Transverse colon (tissue), 4 donors: ENCODE measurements at regions not wholly inside any gene's neighbourhood (a gene's known extent, or its start where the extent isn't known, plus 50 kb on each side); places are given as distances from the start of the nearest gene placed in this dataset.

Experiments
- CTCF ChIP-seq, 5 experiments: fragments of 200-600 bp in 3 of 5; fragments of 450-650 bp in 2 of 5; sonication (generic) in 3 of 5; IDR thresholded peaks; 1 replicate in 2 of 5; 2 replicates in 3 of 5; pipeline ENCODE4 v1.5.1; 2016 to 2017; ENCODE audit warnings: antibody characterized with exemption in 5 of 5, inconsistent platforms in 3 of 5, mild to moderate bottlenecking in 2 of 5, moderate library complexity in 1 of 5
- EP300 ChIP-seq: sonication (generic); formaldehyde crosslinking; IDR thresholded peaks from one replicate; pipeline ENCODE4 v1.6.1; 2017; ENCODE audit warnings: antibody characterized with exemption, low read depth
- POLR2A ChIP-seq: fragments of 450-650 bp; IDR thresholded peaks from one replicate; pipeline ENCODE4 v1.6.1; 2016; ENCODE audit warnings: antibody characterized with exemption, mild to moderate bottlenecking, moderate library complexity
- POLR2AphosphoS5 ChIP-seq, 3 donors: sonication (generic); formaldehyde crosslinking; IDR thresholded peaks; one replicate each; pipeline ENCODE4 v1.6.1; 2016; ENCODE audit warnings: antibody characterized with exemption in 3 of 3

GRCh38 chr1:65687428-65688214 lies 105.1 kb upstream of the PDE4B start:
- TF ChIP-seq CTCF (IDR thresholded peaks at IDR 0.05) (peak; percentile 94 to 96 (median 95)), POLR2A (no peak), POLR2AphosphoS5 (IDR thresholded peaks at IDR 0.05) (peak in 2 of 3 donors; percentile 13 to 19), EP300 (no peak)
